Thoracic aorta (tissue), 2 donors: ENCODE measurements at regions not wholly inside any gene's neighbourhood (a gene's known extent, or its start where the extent isn't known, plus 50 kb on each side); places are given as distances from the start of the nearest gene placed in this dataset.

Experiments used
- ATAC-seq: fragments of 150-250 bp; one replicate; pipeline ENCODE4 v1.8.0; 2017; ENCODE audit warnings: low read depth; ENCODE audit not compliant: insufficient number of reproducible peaks, low FRiP score
- DNase-seq: peaks from one replicate; pipeline ENCODE4 v3.0.0-alpha.2; 2020; ENCODE audit warnings: low spot score
- H3K27ac ChIP-seq, 2 donors: fragments of 200-600 bp; sonication (generic); 1 replicate in 1 of 2; 2 replicates in 1 of 2; pipeline ENCODE4 v1.5.1; 2016; ENCODE audit warnings: mild to moderate bottlenecking in 2 of 2, moderate library complexity in 2 of 2
- H3K27me3 ChIP-seq: fragments of 200-600 bp; sonication (generic); replicated peaks from 2 replicates; pipeline ENCODE4 v1.6.0; 2016; ENCODE audit warnings: mild to moderate bottlenecking; ENCODE audit not compliant: insufficient read depth
- H3K36me3 ChIP-seq: fragments of 200-600 bp; sonication (generic); one replicate; pipeline ENCODE4 v1.5.1; 2016
- H3K4me1 ChIP-seq, 2 donors: fragments of 200-600 bp; sonication (generic); 1 replicate in 1 of 2; 2 replicates in 1 of 2; pipeline versions ENCODE4 v1.5.1 to v1.6.0; 2016; ENCODE audit warnings: low read depth in 2 of 2, mild to moderate bottlenecking in 1 of 2; ENCODE audit not compliant: control insufficient read depth in 1 of 2
- H3K4me3 ChIP-seq: fragments of 200-600 bp; sonication (generic); 2 replicates; pipeline ENCODE4 v1.5.1; 2016; ENCODE audit warnings: mild to moderate bottlenecking
- H3K9me3 ChIP-seq: fragments of 200-600 bp; sonication (generic); 2 replicates; pipeline ENCODE4 v1.5.1; 2016
- CTCF ChIP-seq: fragments of 200-600 bp; sonication (generic); IDR thresholded peaks from one replicate; pipeline ENCODE4 v1.5.1; 2019; ENCODE audit warnings: antibody characterized with exemption

- H3K27me3 ChIP-seq = no peaks in the 10 kb centered on the region
- ATAC-seq (no peak), DNase-seq (no peak)
- H3K36me3 ChIP-seq = no peaks in the 10 kb centered on the region
- no peak overlapping the region for H3K27ac ChIP-seq
- no peaks in the 10 kb centered on the region for H3K4me1 ChIP-seq
- H3K9me3 ChIP-seq = no peaks in the 10 kb centered on the region
- no peak for TF ChIP-seq CTCF
- no peak overlapping the region for H3K4me3 ChIP-seq
These were observed 1533.0 kb upstream of the TENM4 start for GRCh38 chr11:80973786-80974185.

DNA sequence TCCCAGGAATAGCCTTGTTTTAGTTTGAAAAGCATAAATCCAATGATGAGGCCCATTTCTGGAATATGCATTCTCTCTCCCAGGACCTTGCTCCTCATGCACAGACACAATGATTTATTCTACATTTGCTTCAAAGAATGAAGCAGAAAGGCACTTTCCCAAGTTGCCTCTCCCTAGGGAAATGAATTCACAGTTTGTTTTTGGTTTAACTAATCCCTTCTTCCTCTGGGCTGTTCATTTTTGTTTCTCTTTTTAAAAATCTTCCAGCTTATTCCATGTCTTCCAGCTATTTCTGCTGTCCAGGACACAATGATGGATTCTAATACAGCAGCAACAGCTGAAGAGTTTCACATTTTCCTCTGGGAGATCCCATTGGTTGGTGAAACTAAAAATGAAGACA is 1529.2 kb upstream of the TENM4 start:
- no peak overlapping the region for H3K27ac ChIP-seq
- H3K27me3 ChIP-seq = no peaks in the 10 kb centered on the region
- no peak for TF ChIP-seq CTCF
- H3K4me1 ChIP-seq = no peaks in the 10 kb centered on the region
- DNase-seq (no peak), ATAC-seq (no peak)
- no peak overlapping the region for H3K4me3 ChIP-seq
- no peaks in the 10 kb centered on the region for H3K9me3 ChIP-seq
- H3K36me3 ChIP-seq = no peaks in the 10 kb centered on the region

GRCh38 chr11:80967649-80968048 is 1526.8 kb upstream of the TENM4 start:
- Histone ChIP-seq H3K27me3 (no peaks in the 10 kb centered on the region), H3K4me1 (no peaks in the 10 kb centered on the region), H3K4me3 (no peak overlapping the region), H3K9me3 (no peaks in the 10 kb centered on the region), H3K36me3 (no peaks in the 10 kb centered on the region), H3K27ac (no peak overlapping the region)
- DNase-seq = no peak
- TF ChIP-seq CTCF = no peak
- no peak for ATAC-seq

DNA sequence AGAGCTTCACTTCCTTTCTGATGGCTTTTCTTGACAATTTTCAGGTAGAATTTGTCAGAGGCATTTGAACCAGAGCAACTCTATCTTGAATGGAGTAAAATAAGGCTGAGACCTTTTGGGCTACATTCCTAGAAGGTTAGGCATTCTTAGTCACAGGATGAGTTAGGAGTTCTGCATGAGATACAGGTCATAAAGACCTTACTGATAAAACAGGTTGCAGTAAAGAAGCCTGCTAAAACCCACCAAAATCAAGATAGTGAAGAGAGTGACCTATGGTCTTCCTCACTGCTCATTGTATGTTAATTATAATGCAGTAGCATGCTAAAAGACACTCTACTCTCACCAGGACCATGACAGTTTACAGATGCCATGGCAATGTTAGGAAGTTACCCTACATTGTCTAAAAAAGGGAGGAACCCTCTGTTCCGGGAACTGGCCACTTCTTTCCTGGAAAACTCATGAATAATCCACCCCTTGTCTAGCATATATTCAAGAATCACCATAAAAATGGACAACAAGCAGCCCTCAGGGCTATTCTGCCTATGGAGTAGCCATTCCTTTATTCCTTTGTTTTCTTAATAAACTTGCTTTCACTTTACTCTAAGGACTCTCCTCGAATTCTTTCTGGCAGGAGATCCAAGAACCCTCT is 1519.7 kb upstream of the TENM4 start:
- no peak overlapping the region for H3K4me3 ChIP-seq
- no peak overlapping the region for H3K27ac ChIP-seq
- DNase-seq (no peak), ATAC-seq (no peak)
- no peak for TF ChIP-seq CTCF
- H3K9me3 ChIP-seq = no peaks in the 10 kb centered on the region
- H3K27me3 ChIP-seq = no peaks in the 10 kb centered on the region
- peaks cover 0 to 7% of the 10 kb centered on the region in 2 donors for H3K4me1 ChIP-seq
- no peaks in the 10 kb centered on the region for H3K36me3 ChIP-seq

GRCh38 chr11:80959751-80960150 is 1518.9 kb upstream of the TENM4 start:
- DNase-seq = no peak
- no peaks in the 10 kb centered on the region for H3K9me3 ChIP-seq
- ATAC-seq = no peak
- H3K27me3 ChIP-seq = no peaks in the 10 kb centered on the region
- H3K27ac ChIP-seq = no peak overlapping the region
- no peaks in the 10 kb centered on the region for H3K36me3 ChIP-seq
- no peak for TF ChIP-seq CTCF
- H3K4me3 ChIP-seq = no peak overlapping the region
- peaks cover 0 to 7% of the 10 kb centered on the region in 2 donors for H3K4me1 ChIP-seq
